A549 (cell line): ENCODE measurements at regions not wholly inside any gene's neighbourhood (a gene's known extent, or its start where the extent isn't known, plus 50 kb on each side); places are given as distances from the start of the nearest gene placed in this dataset.

Experiments
- BHLHE40 ChIP-seq: IDR thresholded peaks from 2 replicates; pipeline ENCODE4 v1.6.1; 2012; ENCODE audit warnings: low read depth, low read length, inconsistent platforms
- CEBPB ChIP-seq, 2 experiments: fragments of >200 bp in 1 of 2; sonication (Bioruptor Twin) in 1 of 2; formaldehyde crosslinking in 1 of 2; IDR thresholded peaks; 2 replicates each; pipeline ENCODE4 v1.6.1; 2012 to 2016
- CTCF ChIP-seq: fragments of >200 bp; sonication (Bioruptor Twin); formaldehyde crosslinking; IDR thresholded peaks from 3 replicates; pipeline ENCODE4 v1.5.1; 2016
- MAX ChIP-seq: IDR thresholded peaks from 2 replicates; pipeline ENCODE4 v1.6.1; 2012
- PBX3 ChIP-seq: IDR thresholded peaks from 2 replicates; pipeline ENCODE4 v1.6.1; 2012
- POLR2A ChIP-seq: IDR thresholded peaks from 2 replicates; pipeline ENCODE4 v1.6.1; 2012; ENCODE audit warnings: mild to moderate bottlenecking, low read length
- RAD21 ChIP-seq, 2 experiments: fragments of >200 bp in 1 of 2; sonication (Bioruptor Twin) in 1 of 2; formaldehyde crosslinking in 1 of 2; IDR thresholded peaks in 1 of 2; conservative IDR thresholded peaks in 1 of 2; 2 replicates in 1 of 2; 3 replicates in 1 of 2; pipeline ENCODE4 v1.6.1; 2012 to 2018; ENCODE audit warnings: inconsistent platforms in 1 of 2
- RFX5 ChIP-seq: fragments of 450-650 bp; IDR thresholded peaks from 2 replicates; pipeline ENCODE4 v1.7.1; 2014; ENCODE audit warnings: antibody characterized with exemption, mild to moderate bottlenecking, moderate library complexity
- TP53 ChIP-seq: fragments of 250-450 bp; sonication (Bioruptor Pico); IDR thresholded peaks from 2 replicates; pipeline ENCODE4 v1.5.0; 2021; ENCODE audit warnings: mild to moderate bottlenecking, moderate library complexity
- USF2 ChIP-seq: fragments of 450-650 bp; IDR thresholded peaks from 2 replicates; pipeline ENCODE4 v1.6.1; 2014; ENCODE audit warnings: antibody characterized with exemption

GRCh38 chr12:107525719-107526554, 159.7 kb upstream of the PWP1 start:
- TF ChIP-seq CTCF (no peak), TP53 (CRISPR knock-in tag) (no peak), RFX5 (no peak), RAD21 (conservative IDR thresholded peaks at IDR 0.05 in 1 of 2, IDR thresholded peaks at IDR 0.05 in 1 of 2) (no peak), POLR2A (no peak), BHLHE40 (no peak), MAX (no peak), CEBPB (IDR thresholded peaks at IDR 0.05) (no peak), PBX3 (no peak), USF2 (no peak)
